HUES6 (cell line): ENCODE measurements at regions not wholly inside any gene's neighbourhood (a gene's known extent, or its start where the extent isn't known, plus 50 kb on each side); places are given as distances from the start of the nearest gene placed in this dataset.

ENCODE experiments used
- H3K27ac ChIP-seq: 2 replicates; pipeline ENCODE4 v1.7.0; 2013; ENCODE audit warnings: low read depth, mild to moderate bottlenecking, low read length, inconsistent platforms
- H3K27me3 ChIP-seq: 2 replicates; pipeline ENCODE4 v1.6.1; 2013; ENCODE audit warnings: low read length; ENCODE audit not compliant: control insufficient read depth, insufficient read depth
- H3K36me3 ChIP-seq: 2 replicates; pipeline ENCODE4 v1.6.1; 2013; ENCODE audit warnings: low read length; ENCODE audit not compliant: control insufficient read depth, insufficient read depth
- H3K4me1 ChIP-seq: 2 replicates; pipeline ENCODE4 v1.6.1; 2013; ENCODE audit warnings: low read length; ENCODE audit not compliant: control insufficient read depth, insufficient read depth
- H3K4me3 ChIP-seq: 2 replicates; pipeline ENCODE4 v1.5.1; 2013; ENCODE audit warnings: low read depth, low read length
- H3K9ac ChIP-seq: one replicate; pipeline ENCODE4 v1.6.1; 2013; ENCODE audit warnings: mild to moderate bottlenecking, low read length
- H3K9me3 ChIP-seq: 2 replicates; pipeline ENCODE4 v1.6.1; 2013; ENCODE audit warnings: low read depth, low read length; ENCODE audit not compliant: control insufficient read depth, insufficient read depth

DNA sequence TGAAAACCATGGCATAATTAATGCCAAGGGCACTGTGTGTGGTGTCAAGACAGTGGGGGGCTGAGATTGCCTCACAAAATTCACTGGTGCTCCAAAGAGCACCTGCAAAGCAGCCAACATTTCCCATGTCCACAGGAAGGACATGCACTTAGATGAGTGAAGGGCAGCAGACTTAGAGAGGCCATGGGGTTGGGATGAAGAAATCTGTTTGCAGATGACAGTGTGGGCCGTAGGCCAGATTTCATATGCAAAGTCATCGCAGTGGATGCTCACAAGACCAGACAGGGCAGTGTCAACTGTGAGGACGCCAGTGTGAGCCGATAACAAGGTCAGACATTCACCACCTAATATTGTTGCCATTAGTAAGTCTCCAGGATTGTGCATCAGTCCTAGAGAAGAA, 773.4 kb downstream of the EFNB2 start:
- Histone ChIP-seq H3K27ac (no peak overlapping the region), H3K4me1 (no peaks in the 10 kb centered on the region), H3K27me3 (no peaks in the 10 kb centered on the region), H3K4me3 (no peak overlapping the region), H3K9ac (no peak overlapping the region), H3K9me3 (no peaks in the 10 kb centered on the region), H3K36me3 (no peaks in the 10 kb centered on the region)

DNA sequence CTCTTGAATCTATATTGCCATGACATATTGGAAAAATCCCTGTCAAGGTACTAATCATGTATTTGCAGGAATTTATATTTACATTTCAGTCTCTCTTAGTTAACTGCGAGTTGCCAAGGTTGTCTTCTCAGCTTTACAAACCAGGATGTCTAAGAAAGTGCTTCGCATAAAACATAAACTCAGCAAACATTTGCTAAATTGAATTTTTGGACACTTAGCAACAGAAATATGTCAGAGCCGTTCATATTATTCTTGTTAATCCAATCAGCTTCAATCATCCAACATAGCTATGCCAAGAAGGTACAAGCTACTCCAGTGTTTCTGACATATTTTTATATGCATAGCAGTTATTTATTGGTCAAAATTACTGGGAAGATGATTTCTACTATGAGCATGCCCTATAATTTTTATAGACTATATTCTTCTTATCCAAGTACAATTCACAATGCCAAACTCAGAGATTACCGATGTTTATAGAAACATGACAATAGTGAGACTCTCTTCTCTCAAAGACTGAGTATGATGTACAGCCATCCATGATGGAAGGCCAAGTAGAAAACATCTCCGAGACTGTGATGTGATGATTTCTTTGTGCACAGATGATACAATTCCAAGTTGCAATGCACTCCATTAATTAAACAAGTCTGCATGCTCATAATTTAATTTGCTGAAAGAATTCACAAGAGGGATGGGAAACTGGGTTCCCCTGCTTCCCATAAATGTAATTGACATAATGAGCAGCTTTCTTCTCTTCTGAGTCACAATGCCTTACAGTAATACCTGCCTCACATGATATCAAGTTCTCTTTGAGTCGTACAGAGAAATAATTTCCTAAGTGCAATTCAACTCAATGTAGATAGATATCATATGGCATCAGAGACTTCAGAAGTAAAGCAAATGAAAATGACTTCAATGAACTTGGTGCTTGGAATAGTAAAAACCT, 776.3 kb downstream of the EFNB2 start:
- H3K27me3 ChIP-seq, result no peaks in the 10 kb centered on the region
- H3K4me1 ChIP-seq, result no peaks in the 10 kb centered on the region
- H3K36me3 ChIP-seq, result no peaks in the 10 kb centered on the region
- no peaks in the 10 kb centered on the region for H3K9me3 ChIP-seq
- H3K9ac ChIP-seq, result no peak overlapping the region
- no peak overlapping the region for H3K27ac ChIP-seq
- no peak overlapping the region for H3K4me3 ChIP-seq

DNA sequence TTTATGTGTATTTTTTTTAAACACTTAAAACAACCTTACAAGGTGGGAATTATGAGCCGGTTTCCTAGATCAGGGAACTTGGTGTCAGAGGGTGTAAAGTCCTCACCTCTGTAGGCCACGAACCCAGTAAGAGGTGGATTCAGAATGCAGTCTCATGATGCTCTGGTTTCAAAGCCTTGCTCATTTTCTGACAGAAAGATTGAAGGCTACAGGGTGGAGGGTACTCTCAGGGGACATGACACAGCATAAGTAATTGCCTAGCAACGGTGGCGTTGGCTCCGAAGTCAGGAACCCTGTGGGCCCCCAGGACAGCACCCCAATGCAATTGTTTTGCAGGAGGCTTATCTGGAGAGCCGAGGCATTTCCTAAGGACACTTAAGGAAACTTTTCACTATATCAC, 794.7 kb downstream of the EFNB2 start:
- H3K4me1 ChIP-seq, result no peaks in the 10 kb centered on the region
- no peak overlapping the region for H3K4me3 ChIP-seq
- H3K9ac ChIP-seq, result no peak overlapping the region
- H3K27ac ChIP-seq, result no peak overlapping the region
- H3K36me3 ChIP-seq, result no peaks in the 10 kb centered on the region
- no peaks in the 10 kb centered on the region for H3K27me3 ChIP-seq
- no peaks in the 10 kb centered on the region for H3K9me3 ChIP-seq

DNA sequence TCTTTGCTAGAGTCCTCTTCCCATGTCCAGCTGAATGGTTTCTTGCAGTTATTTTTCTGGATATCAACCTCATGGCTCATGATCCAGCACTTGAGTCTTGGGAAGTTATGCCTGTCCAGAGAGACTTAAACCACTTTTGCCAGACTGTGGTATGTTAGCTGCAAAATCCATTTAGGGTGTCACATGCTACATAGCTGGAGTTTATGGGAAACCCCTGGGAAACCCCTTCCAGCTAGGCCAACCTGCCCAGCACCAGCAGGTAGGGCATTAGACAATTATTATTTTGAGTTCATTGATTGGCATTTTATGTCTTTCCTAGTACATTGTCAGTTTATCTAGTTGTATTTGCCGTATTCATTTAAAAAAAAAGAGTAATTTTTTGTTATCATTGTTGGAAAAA, 797.8 kb downstream of the EFNB2 start:
- H3K9ac ChIP-seq, result no peak overlapping the region
- H3K4me1 ChIP-seq, result no peaks in the 10 kb centered on the region
- no peaks in the 10 kb centered on the region for H3K27me3 ChIP-seq
- H3K36me3 ChIP-seq, result no peaks in the 10 kb centered on the region
- no peak overlapping the region for H3K27ac ChIP-seq
- H3K4me3 ChIP-seq, result no peak overlapping the region
- no peaks in the 10 kb centered on the region for H3K9me3 ChIP-seq

DNA sequence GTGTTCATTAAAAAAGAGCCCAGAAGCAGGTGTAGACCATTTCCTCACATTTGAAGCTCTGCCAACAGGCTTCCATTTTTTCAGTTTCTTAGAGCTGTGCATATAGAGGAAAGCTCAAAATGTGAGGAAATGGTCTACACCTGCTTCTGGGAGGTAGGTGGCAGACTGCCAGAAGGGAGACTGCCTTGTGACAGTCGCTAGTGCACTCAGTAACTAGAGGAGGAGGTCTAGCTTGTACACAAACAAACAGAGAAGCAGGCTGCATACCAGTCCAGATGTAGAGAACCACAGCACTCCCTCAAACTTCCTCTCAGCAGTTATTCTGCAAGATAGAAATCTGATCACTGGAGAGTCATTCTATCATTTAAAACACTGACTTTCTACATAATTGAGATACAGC, 800.2 kb downstream of the EFNB2 start:
- Histone ChIP-seq H3K4me3 (no peak overlapping the region), H3K9me3 (no peaks in the 10 kb centered on the region), H3K27ac (no peak overlapping the region), H3K36me3 (no peaks in the 10 kb centered on the region), H3K27me3 (no peaks in the 10 kb centered on the region), H3K4me1 (no peaks in the 10 kb centered on the region), H3K9ac (no peak overlapping the region)

DNA sequence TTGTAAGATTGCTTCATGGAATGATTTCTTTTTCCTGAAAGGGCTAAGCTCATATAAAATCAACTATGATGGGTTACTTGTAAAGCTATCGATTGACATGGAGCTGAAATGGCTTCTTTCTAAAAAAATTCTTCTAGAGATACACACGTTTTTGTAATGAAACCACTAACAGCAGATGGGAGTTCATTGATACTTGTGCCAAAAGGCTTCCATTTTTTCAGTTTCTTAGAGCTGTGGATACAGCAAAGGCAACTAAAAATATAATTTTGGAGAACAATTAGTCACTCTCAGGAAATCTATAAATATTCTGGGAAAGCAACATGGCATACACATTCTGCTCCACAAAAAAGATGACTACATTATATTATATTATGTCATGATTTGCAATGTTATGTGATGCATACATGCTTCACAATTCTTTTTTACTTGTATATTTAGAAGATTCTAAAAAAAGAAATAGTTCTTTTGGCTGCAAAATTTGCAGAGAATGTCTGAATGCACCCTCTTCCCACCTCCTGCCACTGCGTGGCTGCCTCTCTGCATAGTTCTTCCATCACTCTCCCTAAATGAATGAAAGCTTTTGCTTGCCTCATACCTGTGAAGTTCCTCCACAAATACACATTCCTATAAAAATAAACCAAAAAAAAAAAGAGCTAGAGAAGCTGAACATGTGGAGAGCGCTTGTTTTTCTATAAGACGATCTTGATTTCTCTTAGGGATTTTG, 802.5 kb downstream of the EFNB2 start:
- Histone ChIP-seq H3K27me3 (no peaks in the 10 kb centered on the region), H3K9ac (no peak overlapping the region), H3K9me3 (no peaks in the 10 kb centered on the region), H3K4me3 (no peak overlapping the region), H3K4me1 (no peaks in the 10 kb centered on the region), H3K36me3 (no peaks in the 10 kb centered on the region), H3K27ac (no peak overlapping the region)

DNA sequence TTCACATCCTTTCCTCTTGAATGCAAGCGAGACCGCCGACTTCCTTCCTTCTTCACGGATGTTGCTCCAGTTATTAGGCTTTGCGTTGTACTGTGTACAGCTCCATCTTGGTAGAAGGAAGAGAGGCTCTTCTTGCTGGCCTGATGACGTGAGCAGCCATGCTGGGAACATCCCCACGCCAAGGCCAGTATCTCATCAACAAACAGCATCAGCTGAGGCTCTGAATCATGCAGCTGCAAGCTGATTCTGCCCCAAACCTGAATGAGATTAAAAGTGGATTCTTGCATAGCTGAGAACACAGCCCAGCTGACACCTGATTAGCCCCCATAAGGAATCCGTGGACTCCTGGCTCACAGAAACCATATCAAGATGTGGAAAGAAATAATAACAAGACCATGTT, 809.6 kb downstream of the EFNB2 start:
- H3K4me3 ChIP-seq, result no peak overlapping the region
- no peak overlapping the region for H3K27ac ChIP-seq
- no peaks in the 10 kb centered on the region for H3K9me3 ChIP-seq
- H3K4me1 ChIP-seq, result no peaks in the 10 kb centered on the region
- H3K27me3 ChIP-seq, result no peaks in the 10 kb centered on the region
- no peaks in the 10 kb centered on the region for H3K36me3 ChIP-seq
- H3K9ac ChIP-seq, result no peak overlapping the region

DNA sequence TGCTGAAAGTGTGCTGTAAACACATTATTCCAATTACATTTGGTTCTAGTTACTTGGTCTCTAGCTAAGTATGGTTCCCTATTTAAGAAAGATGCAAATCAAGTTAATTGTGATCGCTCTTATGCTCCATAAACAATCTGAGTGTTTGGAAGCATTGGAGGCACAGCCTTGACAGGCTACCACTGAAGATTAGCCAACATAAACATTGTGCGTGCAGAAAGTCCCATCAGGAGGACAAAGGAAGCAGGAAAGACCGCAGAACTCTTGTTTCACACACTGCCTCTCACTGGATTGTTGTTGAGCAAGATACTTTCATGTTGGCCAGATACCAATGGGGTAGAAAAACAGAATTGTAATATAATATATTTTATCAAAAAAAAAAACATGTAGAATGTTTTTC, 814.4 kb downstream of the EFNB2 start:
- no peak overlapping the region for H3K27ac ChIP-seq
- H3K4me3 ChIP-seq, result no peak overlapping the region
- no peaks in the 10 kb centered on the region for H3K9me3 ChIP-seq
- no peaks in the 10 kb centered on the region for H3K4me1 ChIP-seq
- H3K27me3 ChIP-seq, result no peaks in the 10 kb centered on the region
- no peak overlapping the region for H3K9ac ChIP-seq
- H3K36me3 ChIP-seq, result no peaks in the 10 kb centered on the region

DNA sequence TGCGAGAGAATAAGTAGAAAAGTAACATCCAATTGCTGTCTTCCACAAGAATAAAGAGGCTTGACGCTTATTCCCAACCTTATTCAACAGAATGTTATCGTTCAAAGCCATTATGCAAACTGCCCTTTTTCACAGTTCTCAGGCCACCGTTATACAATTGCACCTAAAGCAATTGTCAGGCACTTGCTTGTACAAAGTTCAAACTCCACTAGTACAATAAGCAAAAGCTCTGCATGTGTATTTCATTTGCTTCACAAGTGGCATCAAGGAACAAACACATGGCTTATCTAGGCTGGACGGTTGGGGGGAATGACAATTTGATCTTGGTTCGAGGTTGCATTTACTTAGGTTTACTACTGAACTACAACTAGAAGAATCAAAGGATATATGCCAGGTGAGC, 815.6 kb downstream of the EFNB2 start:
- H3K9ac ChIP-seq, result no peak overlapping the region
- H3K27ac ChIP-seq, result no peak overlapping the region
- no peaks in the 10 kb centered on the region for H3K9me3 ChIP-seq
- no peaks in the 10 kb centered on the region for H3K4me1 ChIP-seq
- no peak overlapping the region for H3K4me3 ChIP-seq
- H3K27me3 ChIP-seq, result no peaks in the 10 kb centered on the region
- H3K36me3 ChIP-seq, result no peaks in the 10 kb centered on the region

DNA sequence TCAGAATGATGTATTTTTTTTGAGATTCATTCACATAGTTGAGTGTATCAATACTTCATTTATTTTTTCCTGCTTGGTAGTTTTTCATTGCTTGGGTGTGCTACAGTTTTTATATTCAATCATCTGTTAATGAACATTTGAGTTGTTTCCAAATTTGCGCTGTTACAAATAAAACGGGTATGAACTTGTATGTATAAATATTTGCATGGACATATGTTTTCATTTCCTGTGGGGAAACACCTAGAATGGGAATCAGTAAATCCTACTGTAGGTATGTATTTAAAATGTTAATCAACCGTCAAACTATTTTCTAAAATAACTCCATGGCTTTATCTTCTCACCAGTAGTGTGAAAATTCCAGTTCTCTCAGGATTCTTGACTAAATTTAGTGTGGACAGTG, 826.3 kb downstream of the EFNB2 start:
- no peak overlapping the region for H3K27ac ChIP-seq
- H3K9ac ChIP-seq, result no peak overlapping the region
- no peaks in the 10 kb centered on the region for H3K9me3 ChIP-seq
- H3K27me3 ChIP-seq, result no peaks in the 10 kb centered on the region
- no peaks in the 10 kb centered on the region for H3K4me1 ChIP-seq
- no peak overlapping the region for H3K4me3 ChIP-seq
- H3K36me3 ChIP-seq, result no peaks in the 10 kb centered on the region

DNA sequence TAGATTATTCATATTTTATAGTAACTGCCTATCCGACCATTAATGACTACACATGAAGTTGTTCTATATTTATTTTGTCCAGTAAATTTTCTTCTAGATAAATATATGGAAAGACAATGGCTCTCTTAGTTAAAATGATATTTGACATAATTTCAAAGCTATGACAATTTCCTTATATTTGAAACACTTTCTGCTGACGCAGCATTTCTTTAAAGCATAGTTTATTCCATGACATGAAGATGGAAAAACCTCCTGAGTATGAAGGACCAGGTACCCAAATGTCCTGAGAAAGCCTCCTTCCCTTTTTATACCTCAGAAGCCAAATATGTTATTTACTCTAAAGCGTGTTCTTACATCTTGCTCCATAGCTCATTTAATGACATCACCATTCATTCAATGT, 831.6 kb downstream of the EFNB2 start:
- no peak overlapping the region for H3K27ac ChIP-seq
- no peaks in the 10 kb centered on the region for H3K9me3 ChIP-seq
- H3K27me3 ChIP-seq, result no peaks in the 10 kb centered on the region
- no peak overlapping the region for H3K9ac ChIP-seq
- H3K4me3 ChIP-seq, result no peak overlapping the region
- H3K36me3 ChIP-seq, result no peaks in the 10 kb centered on the region
- H3K4me1 ChIP-seq, result no peaks in the 10 kb centered on the region
